Smooth muscle cell (in vitro differentiated cells): ENCODE measurements at regions not wholly inside any gene's neighbourhood (a gene's known extent, or its start where the extent isn't known, plus 50 kb on each side); places are given as distances from the start of the nearest gene placed in this dataset.
"Not testable (repeated sequence)": the region's sequence is repeated elsewhere in the genome, so short reads cannot be mapped to it uniquely, and the experiment has no call there.

Source experiments
- DNase-seq: peaks from one replicate; lab custom pipeline; 2025; ENCODE audit not compliant: unreplicated experiment; lab: John Stamatoyannopoulos, UW
- H2AFZ ChIP-seq: fragments of 200-600 bp; sonication (generic); 2 replicates; pipeline ENCODE4 v1.6.0; 2016; ENCODE audit warnings: antibody characterized with exemption, low read depth, mild to moderate bottlenecking
- H3F3A ChIP-seq: fragments of 200-600 bp; sonication (generic); 2 replicates; pipeline ENCODE4 v1.6.0; 2017; ENCODE audit warnings: antibody characterized with exemption, low read depth
- H3K27ac ChIP-seq: fragments of 200-600 bp; sonication (generic); 2 replicates; pipeline ENCODE4 v1.5.1; 2016; ENCODE audit warnings: low read depth, mild to moderate bottlenecking
- H3K27me3 ChIP-seq: fragments of 200-600 bp; sonication (generic); 2 replicates; pipeline ENCODE4 v1.6.1; 2016; ENCODE audit warnings: low read depth, mild to moderate bottlenecking
- H3K36me3 ChIP-seq: fragments of 200-600 bp; sonication (generic); 2 replicates; pipeline ENCODE4 v1.5.1; 2016; ENCODE audit warnings: low read depth
- H3K4me1 ChIP-seq: fragments of 200-600 bp; sonication (generic); 2 replicates; pipeline ENCODE4 v1.5.1; 2016; ENCODE audit warnings: low read depth
- H3K4me2 ChIP-seq: fragments of 200-600 bp; sonication (generic); 2 replicates; pipeline ENCODE4 v1.6.0; 2016; ENCODE audit warnings: mild to moderate bottlenecking
- H3K4me3 ChIP-seq: fragments of 200-600 bp; sonication (generic); 2 replicates; pipeline ENCODE4 v1.5.1; 2016; ENCODE audit warnings: mild to moderate bottlenecking
- H3K79me2 ChIP-seq: fragments of 200-600 bp; sonication (generic); 2 replicates; pipeline ENCODE4 v1.6.0; 2016; ENCODE audit warnings: low read depth, mild to moderate bottlenecking
- H3K9ac ChIP-seq: fragments of 200-600 bp; sonication (generic); 2 replicates; pipeline ENCODE4 v1.6.0; 2016; ENCODE audit warnings: low read depth
- H3K9me3 ChIP-seq: fragments of 200-600 bp; sonication (generic); replicated peaks from 2 replicates; pipeline ENCODE4 v1.5.1; 2016; ENCODE audit warnings: low read depth
- H4K20me1 ChIP-seq: fragments of 200-600 bp; sonication (generic); 2 replicates; pipeline ENCODE4 v1.6.0; 2016; ENCODE audit warnings: low read depth
- CTCF ChIP-seq: fragments of 200-600 bp; sonication (generic); IDR thresholded peaks from 2 replicates; pipeline ENCODE4 v1.5.1; 2017; ENCODE audit warnings: borderline replicate concordance, mild to moderate bottlenecking, antibody characterized with exemption; ENCODE audit not compliant: insufficient read depth, poor library complexity, severe bottlenecking
- whole genome bisulfite sequencing: methylation state at CpG from one replicate; pipeline ENCODE4 v1.1.7; 2016; ENCODE audit warnings: low lambda C conversion rate; 5-methylcytosine and 5-hydroxymethylcytosine counted together

DNA sequence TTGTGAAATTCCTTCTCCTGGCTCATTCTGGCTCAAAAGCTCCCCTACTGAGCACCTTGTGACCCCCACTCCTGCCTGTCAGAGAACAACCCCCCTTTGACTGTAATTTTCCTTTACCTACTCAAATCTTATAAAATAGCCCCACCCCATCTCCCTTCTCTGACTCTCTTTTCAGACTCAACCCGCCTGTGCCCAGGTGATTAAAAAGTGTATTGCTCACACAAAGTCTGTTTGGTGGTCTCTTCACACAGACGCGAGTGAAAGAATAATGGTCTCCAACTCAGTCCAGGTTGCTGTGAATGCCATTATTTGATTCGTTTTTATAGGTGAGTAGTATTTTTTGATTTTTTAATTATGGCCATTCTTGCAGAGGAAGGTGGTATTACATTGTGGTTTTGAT is 414.1 kb upstream of the FKBP1C start:
- H3K79me2 ChIP-seq, result no peaks in the 10 kb centered on the region
- no peaks in the 10 kb centered on the region for H3K36me3 ChIP-seq
- WGBS, result 50% methylated on average over 4 of the region's 4 CpGs
- no peak for DNase-seq
- no peak overlapping the region for H2AFZ ChIP-seq
- H3K4me2 ChIP-seq, result no peak overlapping the region
- no peak overlapping the region for H3K27ac ChIP-seq
- H3K4me1 ChIP-seq, result no peaks in the 10 kb centered on the region
- no peaks in the 10 kb centered on the region for H3F3A ChIP-seq
- no peaks in the 10 kb centered on the region for H4K20me1 ChIP-seq
- H3K27me3 ChIP-seq, result no peaks in the 10 kb centered on the region
- no peak for TF ChIP-seq CTCF
- no peaks in the 10 kb centered on the region for H3K9me3 ChIP-seq
- no peak overlapping the region for H3K4me3 ChIP-seq
- no peak overlapping the region for H3K9ac ChIP-seq

DNA sequence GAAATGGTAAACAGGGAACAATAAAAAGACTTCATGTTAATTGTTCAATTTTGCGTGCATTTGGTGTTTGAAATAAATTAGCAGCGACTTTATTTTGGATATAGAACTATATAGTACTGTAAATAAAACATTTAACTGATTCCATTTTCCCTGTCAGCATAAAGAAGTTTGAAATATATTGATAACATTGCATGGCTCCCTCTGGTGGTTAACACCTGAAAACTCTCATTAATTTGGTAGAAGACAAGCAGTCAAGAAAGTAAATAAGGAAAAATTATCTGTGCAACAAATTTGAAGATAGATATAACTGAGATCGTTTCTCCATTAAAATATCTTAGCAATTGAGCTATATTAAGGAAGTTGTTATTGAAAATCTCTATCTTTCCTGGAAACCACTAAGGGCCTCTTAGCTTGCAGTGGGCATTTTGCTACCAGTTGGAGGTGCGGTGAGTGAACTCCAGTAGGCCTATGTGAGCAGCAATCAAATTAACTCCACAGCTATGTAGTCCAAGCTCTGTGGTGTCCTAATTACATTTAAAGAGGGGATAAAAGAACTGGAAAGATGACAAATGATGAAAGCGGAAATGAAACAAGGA is 435.7 kb upstream of the FKBP1C start:
- no peak overlapping the region for H3K27ac ChIP-seq
- no peaks in the 10 kb centered on the region for H3F3A ChIP-seq
- no peaks in the 10 kb centered on the region for H3K27me3 ChIP-seq
- peak; percentile 71 for TF ChIP-seq CTCF
- no peak overlapping the region for H3K9ac ChIP-seq
- no peaks in the 10 kb centered on the region for H3K9me3 ChIP-seq
- H3K4me1 ChIP-seq, result no peaks in the 10 kb centered on the region
- no peak overlapping the region for H2AFZ ChIP-seq
- 43% methylated on average over 5 of the region's 5 CpGs for WGBS
- H3K4me2 ChIP-seq, result no peak overlapping the region
- H3K4me3 ChIP-seq, result no peak overlapping the region
- DNase-seq, result no peak
- H3K36me3 ChIP-seq, result no peaks in the 10 kb centered on the region
- no peaks in the 10 kb centered on the region for H3K79me2 ChIP-seq
- H4K20me1 ChIP-seq, result no peaks in the 10 kb centered on the region

- not testable (repeated sequence) for H3K27ac ChIP-seq, H3K4me2 ChIP-seq, H3K4me3 ChIP-seq, H4K20me1 ChIP-seq, H3K27me3 ChIP-seq, H3K36me3 ChIP-seq, H3K9me3 ChIP-seq, H3K9ac ChIP-seq, H3K4me1 ChIP-seq, H3F3A ChIP-seq, H3K79me2 ChIP-seq, DNase-seq, H2AFZ ChIP-seq
- WGBS, result 87% methylated on average over 5 of the region's 5 CpGs
Observed at GRCh38 chr6:62766174-62766573, 445.1 kb upstream of the FKBP1C start.

DNA sequence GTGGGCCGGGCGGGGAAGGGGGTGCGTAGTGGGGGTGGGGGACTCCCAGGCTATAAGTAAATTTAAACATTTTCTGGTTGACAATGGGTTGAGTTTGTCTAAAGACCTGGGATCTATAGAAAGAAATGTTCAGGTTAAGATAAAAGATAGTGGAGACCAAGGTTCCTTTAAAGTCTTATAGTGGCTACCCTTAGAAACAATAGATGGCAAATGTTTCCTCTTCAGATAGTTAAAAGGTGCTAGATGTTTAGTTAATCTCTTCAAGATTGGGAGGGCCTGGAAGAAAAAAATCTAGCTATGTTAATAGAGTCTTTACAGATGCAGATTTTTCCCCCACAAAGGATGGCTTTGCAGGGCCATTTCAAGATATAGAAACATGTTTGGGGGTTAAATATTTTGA is 446.4 kb upstream of the FKBP1C start:
- Histone ChIP-seq H3K4me3 (no peak overlapping the region), H3K27ac (no peak overlapping the region), H3F3A (no peaks in the 10 kb centered on the region), H3K27me3 (no peaks in the 10 kb centered on the region), H3K9me3 (no peaks in the 10 kb centered on the region), H2AFZ (no peak overlapping the region), H3K79me2 (no peaks in the 10 kb centered on the region), H3K9ac (no peak overlapping the region), H3K36me3 (no peaks in the 10 kb centered on the region), H3K4me1 (no peaks in the 10 kb centered on the region), H3K4me2 (no peak overlapping the region), H4K20me1 (no peaks in the 10 kb centered on the region)
- TF ChIP-seq CTCF, result no peak
- DNase-seq, result no peak
- 81% methylated on average over 3 of the region's 3 CpGs for WGBS
